ENCODE measurements at regions not wholly inside any gene's neighbourhood (a gene's known extent, or its start where the extent isn't known, plus 50 kb on each side); places are given as distances from the start of the nearest gene placed in this dataset.

- DNase-seq, result no peak
Observed at GRCh38 chr1:25034736-25035522, 104.9 kb upstream of the RUNX3 start.

- peak; percentile 79 for DNase-seq
Observed at GRCh38 chr1:25033828-25034705, 104.0 kb upstream of the RUNX3 start.

DNA sequence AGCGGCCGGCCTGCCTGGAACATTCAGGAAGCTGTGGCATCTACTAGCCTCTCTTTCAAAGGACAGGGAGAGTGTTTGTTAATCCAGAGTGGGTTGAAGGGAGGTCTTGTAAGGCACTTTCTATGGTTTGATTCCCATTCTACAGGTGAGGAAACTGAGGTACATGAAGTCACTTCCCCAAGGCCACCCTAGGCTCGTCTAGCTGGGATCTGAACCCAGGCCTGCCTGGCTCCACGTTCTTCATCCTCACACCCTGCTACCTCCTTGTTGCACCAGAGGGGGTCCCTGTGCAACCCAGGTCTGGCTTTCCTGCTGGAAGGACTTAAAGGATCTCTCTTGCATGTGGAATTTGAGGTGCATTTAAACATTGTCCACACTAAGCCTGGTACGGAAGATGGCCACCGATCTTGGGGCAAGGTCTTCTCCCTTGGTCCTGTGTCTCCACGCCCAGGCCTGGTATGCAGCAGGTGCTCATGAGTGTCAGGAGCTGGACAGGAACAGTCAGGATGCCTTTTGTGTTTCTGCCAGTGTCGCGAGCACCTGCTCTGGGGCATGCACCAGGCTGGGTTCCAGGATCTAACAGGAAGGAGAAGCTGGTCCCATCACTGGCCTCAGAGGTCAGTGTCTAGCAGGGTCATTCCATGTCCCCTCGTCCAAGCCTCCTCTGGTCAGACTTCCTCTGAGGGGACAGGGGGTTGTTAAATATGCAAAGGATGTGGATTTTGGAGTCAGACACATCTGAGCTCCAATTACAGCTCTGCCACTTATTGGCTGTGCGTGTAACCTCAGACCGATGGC is 103.2 kb upstream of the RUNX3 start:
- no peak for DNase-seq

GRCh38 chr1:25031966-25032667 is 102.0 kb upstream of the RUNX3 start:
- DNase-seq, result no peak

- DNase-seq, result no peak
Observed at GRCh38 chr1:25031601-25031965, 101.5 kb upstream of the RUNX3 start.

- DNase-seq, result no peak
Observed at GRCh38 chr1:25030674-25031589, 100.9 kb upstream of the RUNX3 start.

- DNase-seq, result no peak
Observed at GRCh38 chr1:25030012-25030411, 99.9 kb upstream of the RUNX3 start.

- no peak for DNase-seq
Observed at GRCh38 chr1:25028907-25029599, 99.0 kb upstream of the RUNX3 start.

DNA sequence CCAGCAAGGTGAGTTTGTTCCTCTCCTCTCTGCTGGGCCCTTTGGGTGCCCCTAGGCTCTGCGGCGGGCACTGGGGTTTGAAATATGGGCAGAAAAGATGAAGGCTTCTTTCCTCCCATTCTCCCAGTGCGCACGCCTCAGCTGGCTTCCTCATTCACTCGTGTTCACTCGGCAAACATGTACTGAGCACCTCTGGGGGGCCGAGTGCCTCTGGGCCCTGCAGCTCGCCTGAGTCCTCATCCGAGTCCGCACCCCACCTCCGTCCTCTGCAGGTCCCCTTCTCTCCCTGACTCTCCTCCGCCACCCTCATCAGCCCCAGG is 98.5 kb upstream of the RUNX3 start:
- DNase-seq, result no peak

DNA sequence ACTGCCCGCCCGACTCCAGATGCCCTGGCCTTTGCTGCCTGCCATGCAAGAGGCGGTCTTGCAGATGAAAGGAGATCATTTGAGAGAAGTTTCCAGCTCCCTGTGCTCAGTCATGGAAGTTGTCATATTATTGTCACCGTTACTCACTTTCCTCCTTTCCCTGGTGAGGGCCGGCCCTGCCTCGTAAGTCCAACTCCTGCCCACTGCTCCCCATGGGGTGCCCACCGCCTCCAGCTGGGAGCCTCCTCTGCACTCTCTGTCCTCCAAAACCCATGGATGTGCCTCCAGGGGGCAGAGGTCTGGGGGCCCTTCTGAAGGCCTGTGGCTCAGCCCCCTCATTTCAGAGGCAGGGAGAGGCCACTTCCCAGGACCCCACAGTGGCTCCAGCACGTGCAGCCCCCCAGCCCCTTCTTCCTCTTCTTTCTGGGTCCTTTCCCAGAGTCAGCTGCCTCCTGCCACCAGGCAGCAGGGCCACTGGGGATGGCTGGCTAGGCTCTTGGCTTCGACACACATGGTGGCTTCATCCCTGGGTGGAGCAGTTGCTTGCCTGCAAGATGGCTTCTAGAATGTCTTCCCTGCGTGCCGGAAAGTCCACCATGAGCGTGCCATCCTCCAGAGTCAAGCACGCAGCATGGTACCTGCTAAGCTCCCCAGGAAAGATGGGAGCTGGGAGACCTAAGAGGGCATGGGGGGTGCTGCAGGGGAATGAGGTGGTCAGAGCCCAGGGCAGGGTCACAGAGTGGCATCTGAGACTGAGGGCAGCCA is 97.9 kb upstream of the RUNX3 start:
- no peak for DNase-seq

GRCh38 chr1:25026730-25027450 is 96.8 kb upstream of the RUNX3 start:
- no peak for DNase-seq

DNA sequence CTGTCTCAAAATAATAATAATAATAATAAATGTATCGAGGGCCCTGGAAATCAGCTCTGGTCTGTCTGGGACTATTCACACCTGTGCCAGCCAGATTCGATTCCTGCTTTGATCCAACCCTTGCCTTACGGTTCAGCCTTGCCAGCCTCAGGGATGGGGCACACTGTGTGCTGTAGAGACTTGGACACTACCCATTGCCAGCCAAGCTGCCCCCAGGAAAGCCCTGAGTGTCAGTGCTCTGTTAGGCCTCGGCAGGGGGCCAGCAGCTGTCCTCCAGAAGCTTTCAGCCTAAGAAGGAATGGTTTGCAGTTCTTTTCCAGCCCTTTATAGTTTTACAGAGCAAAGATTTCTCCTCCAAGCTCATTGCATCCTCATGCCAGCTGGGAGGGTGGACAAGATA is 96.2 kb upstream of the RUNX3 start:
- DNase-seq, result no peak

GRCh38 chr1:25024615-25025350 is 94.7 kb upstream of the RUNX3 start:
- no peak for DNase-seq

DNA sequence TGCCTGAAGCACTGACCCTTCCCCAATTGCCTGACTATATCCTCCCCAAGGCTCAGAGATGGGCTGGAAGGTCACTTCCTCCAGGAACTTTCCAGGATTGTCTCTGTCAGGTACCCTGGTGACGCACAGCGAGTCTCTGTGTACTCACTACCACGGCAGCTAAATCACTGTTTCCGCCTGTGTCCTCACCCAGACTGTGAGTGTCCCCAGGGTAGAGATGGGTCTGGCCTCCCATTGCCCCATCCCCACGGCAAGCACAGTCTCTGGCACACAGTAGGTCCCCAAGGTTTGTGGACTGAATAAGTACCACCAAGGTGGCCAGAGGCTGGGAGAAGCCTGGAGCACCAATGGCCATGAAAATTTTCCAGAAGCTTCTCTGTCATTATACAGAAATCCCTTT is 93.8 kb upstream of the RUNX3 start:
- no peak for DNase-seq

DNA sequence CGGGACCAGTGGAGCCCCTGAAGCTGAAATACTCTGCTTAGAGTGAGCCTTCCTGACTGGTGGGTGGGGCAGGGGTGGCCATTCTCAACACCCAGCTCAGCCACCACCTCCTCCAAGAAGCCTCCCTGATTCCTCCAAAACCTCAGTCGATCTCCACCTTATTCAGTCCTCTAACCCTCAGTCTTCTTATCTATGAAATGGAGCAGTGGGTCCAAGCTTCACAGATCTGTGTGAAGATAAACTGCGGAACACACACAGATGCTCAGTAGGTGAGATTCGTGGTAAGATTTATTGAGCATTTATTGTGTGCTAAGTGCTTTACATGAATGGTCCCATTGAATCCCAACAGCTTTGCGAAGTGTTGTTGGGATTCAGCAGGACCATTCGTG is 93.1 kb upstream of the RUNX3 start:
- DNase-seq, result no peak

DNA sequence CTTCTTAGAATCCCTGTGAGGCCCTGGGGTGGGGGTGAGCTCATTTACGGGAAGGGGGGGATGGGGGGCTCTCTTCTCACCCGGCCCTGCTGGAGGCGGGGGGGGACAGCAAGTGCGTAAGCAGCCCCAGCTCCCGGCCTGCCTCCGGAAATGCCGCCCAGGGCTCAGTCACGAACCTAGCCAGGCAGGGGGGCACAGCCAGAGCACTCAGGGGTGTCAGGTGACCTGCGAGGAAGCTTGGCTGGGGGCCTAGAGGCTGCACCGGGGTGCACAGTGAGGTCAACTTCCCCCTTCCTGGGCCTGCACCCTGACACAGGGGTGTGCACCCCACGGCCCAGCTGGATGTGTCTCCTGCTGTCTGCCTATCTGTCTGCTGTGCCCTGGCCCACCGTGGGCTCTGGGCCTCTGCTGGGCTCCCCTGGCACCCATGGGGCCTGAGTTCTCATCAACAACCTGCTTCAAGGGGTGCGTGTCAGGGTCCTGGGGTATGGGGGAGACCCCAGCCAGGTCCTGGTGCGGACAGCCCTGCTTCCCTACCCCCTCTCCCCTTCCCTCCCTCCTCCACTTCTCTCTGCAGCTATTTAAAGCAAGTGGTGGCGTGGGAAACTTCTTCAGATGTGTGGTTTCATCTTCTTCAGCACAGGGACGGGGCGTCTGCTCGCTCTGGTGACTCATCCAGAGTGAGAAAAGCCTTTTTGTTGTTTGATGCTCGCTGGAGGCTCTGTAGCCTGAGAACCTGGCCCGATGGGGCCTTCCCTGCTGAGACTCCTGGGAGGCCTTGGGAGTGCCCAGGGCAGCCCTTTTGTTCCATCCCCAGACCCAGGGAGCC is 92.5 kb upstream of the RUNX3 start:
- peak; percentile 88 for DNase-seq

- DNase-seq, result no peak
Observed at GRCh38 chr1:25021591-25022215, 91.6 kb upstream of the RUNX3 start.

All from hematopoietic multipotent progenitor cell treated with erythropoietin and hydrocortisone succinate and interleukin-3 and kit ligand, for 6 days (in vitro differentiated cells).